ENCODE measurements at regions not wholly inside any gene's neighbourhood (a gene's known extent, or its start where the extent isn't known, plus 50 kb on each side); places are given as distances from the start of the nearest gene placed in this dataset.

GRCh38 chr7:46557781-46558180 lies 636.7 kb upstream of the IGFBP3 start:
- no peak for DNase-seq

- no peak for DNase-seq
Observed at GRCh38 chr7:46557295-46557711, 636.2 kb upstream of the IGFBP3 start.

GRCh38 chr7:46554688-46555422 lies 633.8 kb upstream of the IGFBP3 start:
- no peak for DNase-seq

- DNase-seq: no peak
Observed at GRCh38 chr7:46551603-46552002, 630.5 kb upstream of the IGFBP3 start.

GRCh38 chr7:46550864-46551263 lies 629.8 kb upstream of the IGFBP3 start:
- no peak for DNase-seq

- no peak for DNase-seq
Observed at GRCh38 chr7:46549892-46550639, 629.0 kb upstream of the IGFBP3 start.

GRCh38 chr7:46549347-46549746 lies 628.3 kb upstream of the IGFBP3 start:
- DNase-seq: no peak

- no peak for DNase-seq
Observed at GRCh38 chr7:46547044-46547443, 626.0 kb upstream of the IGFBP3 start.

- no peak for DNase-seq
Observed at GRCh38 chr7:46545790-46546189, 624.7 kb upstream of the IGFBP3 start.

GRCh38 chr7:46544396-46545008 lies 623.4 kb upstream of the IGFBP3 start:
- DNase-seq: no peak

GRCh38 chr7:46542076-46542475 lies 621.0 kb upstream of the IGFBP3 start:
- no peak for DNase-seq

GRCh38 chr7:46539892-46540483 lies 618.9 kb upstream of the IGFBP3 start:
- DNase-seq: no peak

- no peak for DNase-seq
Observed at GRCh38 chr7:46537191-46537905, 616.3 kb upstream of the IGFBP3 start.

GRCh38 chr7:46534664-46535588 lies 613.9 kb upstream of the IGFBP3 start:
- DNase-seq: no peak

GRCh38 chr7:46533946-46534345 lies 612.9 kb upstream of the IGFBP3 start:
- no peak for DNase-seq

GRCh38 chr7:46532571-46532970 lies 611.5 kb upstream of the IGFBP3 start:
- no peak for DNase-seq

GRCh38 chr7:46530081-46530750 lies 609.1 kb upstream of the IGFBP3 start:
- DNase-seq: no peak

GRCh38 chr7:46527360-46527759 lies 606.3 kb upstream of the IGFBP3 start:
- no peak for DNase-seq

- no peak for DNase-seq
Observed at GRCh38 chr7:46525876-46526275, 604.8 kb upstream of the IGFBP3 start.

GRCh38 chr7:46524350-46524749 lies 603.3 kb upstream of the IGFBP3 start:
- DNase-seq: no peak

- no peak for DNase-seq
Observed at GRCh38 chr7:46522354-46522906, 601.4 kb upstream of the IGFBP3 start.

All from CD4-positive, alpha-beta T cell treated with Interferon alpha-2 for 1 hour (primary cell).